CD14-positive monocyte (primary cell): ENCODE measurements at regions not wholly inside any gene's neighbourhood (a gene's known extent, or its start where the extent isn't known, plus 50 kb on each side); places are given as distances from the start of the nearest gene placed in this dataset.

ENCODE experiments used
- DNase-seq, 3 donors: peaks; one replicate each; pipeline ENCODE4 v3.0.0-alpha.2; 2011 to 2022
- H2AFZ ChIP-seq: 2 replicates; pipeline ENCODE4 v1.6.0; 2012; ENCODE audit warnings: mild to moderate bottlenecking, low read depth, low read length, inconsistent platforms; ENCODE audit not compliant: insufficient read depth, poor library complexity, severe bottlenecking
- H3K27ac ChIP-seq, 2 donors: 1 replicate in 1 of 2; 2 replicates in 1 of 2; pipeline ENCODE4 v1.5.1; 2012 to 2013; ENCODE audit warnings: low read length in 2 of 2, control low read depth in 1 of 2, inconsistent platforms in 1 of 2, low read depth in 1 of 2, mild to moderate bottlenecking in 1 of 2
- H3K27me3 ChIP-seq, 2 donors: one replicate each; pipeline versions ENCODE4 v1.6.0 to v1.6.1; 2011 to 2013; ENCODE audit warnings: low read length in 2 of 2; ENCODE audit not compliant: control insufficient read depth in 2 of 2, insufficient read depth in 2 of 2
- H3K36me3 ChIP-seq, 2 donors: replicated peaks in 1 of 2; 1 replicate in 1 of 2; 2 replicates in 1 of 2; pipeline versions ENCODE4 v1.5.1 to v1.6.1; 2012 to 2013; ENCODE audit warnings: low read length in 2 of 2, control low read depth in 1 of 2, inconsistent platforms in 1 of 2, mild to moderate bottlenecking in 1 of 2; ENCODE audit not compliant: insufficient read depth in 2 of 2, control insufficient read depth in 1 of 2
- H3K4me1 ChIP-seq, 2 donors: 1 replicate in 1 of 2; 2 replicates in 1 of 2; pipeline versions ENCODE4 v1.5.1 to v1.6.1; 2012 to 2013; ENCODE audit warnings: low read length in 2 of 2, control low read depth in 1 of 2, inconsistent platforms in 1 of 2, mild to moderate bottlenecking in 1 of 2, moderate library complexity in 1 of 2; ENCODE audit not compliant: insufficient read depth in 2 of 2, control insufficient read depth in 1 of 2
- H3K4me2 ChIP-seq: replicated peaks from 2 replicates; pipeline ENCODE3; 2012; ENCODE audit warnings: low read length, moderate library complexity, mild to moderate bottlenecking; ENCODE audit not compliant: poor library complexity, severe bottlenecking; ENCODE audit errors: extremely low read depth
- H3K4me3 ChIP-seq, 3 experiments: fragments of 200-600 bp in 1 of 3; sonication (generic) in 1 of 3; replicated peaks in 1 of 3; 1 replicate in 2 of 3; 2 replicates in 1 of 3; pipeline ENCODE4 v1.5.1; 2011 to 2013; ENCODE audit warnings: low read length in 3 of 3, mild to moderate bottlenecking in 3 of 3, control low read depth in 2 of 3, low read depth in 2 of 3, inconsistent platforms in 1 of 3, moderate library complexity in 1 of 3
- H3K79me2 ChIP-seq: 2 replicates; pipeline ENCODE4 v1.6.0; 2012; ENCODE audit warnings: mild to moderate bottlenecking, control low read depth, inconsistent platforms, low read length, moderate library complexity; ENCODE audit not compliant: insufficient read depth
- H3K9ac ChIP-seq: 2 replicates; pipeline ENCODE4 v1.6.0; 2017; ENCODE audit warnings: low read length, mild to moderate bottlenecking; ENCODE audit not compliant: insufficient read depth, poor library complexity, severe bottlenecking
- H3K9me3 ChIP-seq, 2 donors: replicated peaks in 1 of 2; 1 replicate in 1 of 2; 2 replicates in 1 of 2; pipeline versions ENCODE4 v1.5.1 to v1.6.1; 2012 to 2013; ENCODE audit warnings: low read length in 2 of 2, control low read depth in 1 of 2; ENCODE audit not compliant: control insufficient read depth in 1 of 2, insufficient read depth in 1 of 2
- H4K20me1 ChIP-seq: 2 replicates; pipeline ENCODE4 v1.6.0; 2012; ENCODE audit warnings: mild to moderate bottlenecking, low read length, control low read depth, moderate library complexity; ENCODE audit not compliant: insufficient read depth
- H3K27ac Mint-ChIP-seq, 7 donors: one replicate each; pipeline ENCODE4 v1.8.0; 2020; ENCODE audit warnings: mild to moderate bottlenecking in 7 of 7, mixed read lengths in 7 of 7, moderate library complexity in 6 of 7, inconsistent platforms in 2 of 7
- H3K27me3 Mint-ChIP-seq, 3 donors: one replicate each; pipeline ENCODE4 v1.8.0; 2021 to 2022; ENCODE audit warnings: low read depth in 3 of 3, mild to moderate bottlenecking in 3 of 3, mixed read lengths in 3 of 3, moderate library complexity in 3 of 3, inconsistent platforms in 1 of 3
- H3K36me3 Mint-ChIP-seq, 2 donors: one replicate each; pipeline ENCODE4 v1.8.0; 2020; ENCODE audit warnings: mixed read lengths in 2 of 2, inconsistent platforms in 1 of 2, mild to moderate bottlenecking in 1 of 2
- H3K4me1 Mint-ChIP-seq: one replicate; pipeline ENCODE4 v1.8.0; 2020; ENCODE audit warnings: mild to moderate bottlenecking, mixed read lengths
- H3K4me3 Mint-ChIP-seq, 2 donors: one replicate each; pipeline ENCODE4 v1.8.0; 2020; ENCODE audit warnings: mild to moderate bottlenecking in 2 of 2, mixed read lengths in 2 of 2, moderate library complexity in 1 of 2
- H3K9me3 Mint-ChIP-seq, 7 donors: one replicate each; pipeline ENCODE4 v1.8.0; 2020 to 2022; ENCODE audit warnings: mixed read lengths in 7 of 7, mild to moderate bottlenecking in 6 of 7, moderate library complexity in 6 of 7, inconsistent platforms in 2 of 7
- CTCF ChIP-seq: fragments of 200-600 bp; IDR thresholded peaks from one replicate; pipeline ENCODE4 v1.8.0; 2022; ENCODE audit warnings: antibody characterized with exemption, mild to moderate bottlenecking
- WGBS: methylation state at CpG from one replicate; pipeline ENCODE4 v1.1.5; 2013; ENCODE audit warnings: missing lambda C conversion rate; ENCODE audit not compliant: insufficient coverage; 5-methylcytosine and 5-hydroxymethylcytosine counted together
- intact Hi-C, 2 donors: fragments of 100-400 bp; cut with micrococcal nuclease; formaldehyde crosslinking; loops; one replicate each; pipeline versions ENCODE4 v1.15.0 to v1.15.1; 2023

- peaks cover 61% of the 10 kb centered on the region for H3K4me1 Mint-ChIP-seq
- H3K4me2 ChIP-seq = no peak overlapping the region
- peaks cover 0 to 3% (median 0%) of the 10 kb centered on the region in 7 donors for H3K9me3 Mint-ChIP-seq
- no peak overlapping the region for H3K4me3 ChIP-seq
- peaks cover 0 to 5% (median 0%) of the 10 kb centered on the region in 3 donors for H3K27me3 Mint-ChIP-seq
- intact Hi-C loops = loop anchor here in 1 of 2 donors (10.0 kb wide), 1 partner anchor 590 kb away; no protein-coding TSS in a partner anchor
- H4K20me1 ChIP-seq = no peaks in the 10 kb centered on the region
- no peak overlapping the region for H3K9ac ChIP-seq
- no peak for DNase-seq
- peaks cover 5 to 9% of the 10 kb centered on the region in 2 donors for H3K36me3 Mint-ChIP-seq
- H3K27ac Mint-ChIP-seq = peak overlapping the region in 2 of 7 donors; percentile 45 to 83
- no peaks in the 10 kb centered on the region for H3K36me3 ChIP-seq
- H3K79me2 ChIP-seq = no peaks in the 10 kb centered on the region
- 97% methylated on average over 3 of the region's 5 CpGs for WGBS
- H3K27me3 ChIP-seq = no peaks in the 10 kb centered on the region
- no peak overlapping the region for H3K27ac ChIP-seq
- H3K4me3 Mint-ChIP-seq = no peak overlapping the region
- no peaks in the 10 kb centered on the region for H3K9me3 ChIP-seq
- no peak overlapping the region for H2AFZ ChIP-seq
- H3K4me1 ChIP-seq = peaks cover 50 to 60% of the 10 kb centered on the region in 2 donors
- TF ChIP-seq CTCF = no peak
Measured at GRCh38 chr1:173414539-173415226, 62.5 kb upstream of the PRDX6 start.

DNA sequence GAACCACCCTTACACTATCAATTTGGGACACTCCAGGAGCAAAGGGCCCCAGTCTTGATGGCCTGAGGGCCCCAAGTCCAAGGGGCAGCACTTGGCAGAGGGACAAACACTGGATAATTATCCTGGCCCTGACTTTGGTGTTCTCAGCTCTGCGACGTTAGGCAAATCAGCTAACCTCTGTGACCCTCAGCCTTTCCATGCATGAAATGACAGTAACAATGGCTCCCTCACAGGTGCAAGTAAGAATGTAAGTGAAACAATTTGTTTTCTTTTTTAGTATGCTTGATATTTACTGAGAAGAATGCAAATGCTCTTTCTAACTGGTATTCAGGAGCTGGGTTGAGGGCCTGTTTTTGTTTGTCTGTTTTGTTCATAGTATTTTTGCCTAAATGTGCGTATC is 61.6 kb upstream of the PRDX6 start:
- H3K4me2 ChIP-seq = no peak overlapping the region
- intact Hi-C loops = loop anchor here in 1 of 2 donors (10.0 kb wide), 1 partner anchor 591 kb away; no protein-coding TSS in a partner anchor
- H3K9me3 ChIP-seq = no peaks in the 10 kb centered on the region
- TF ChIP-seq CTCF = no peak
- no peak overlapping the region for H2AFZ ChIP-seq
- no peak overlapping the region for H3K9ac ChIP-seq
- H3K79me2 ChIP-seq = no peaks in the 10 kb centered on the region
- Mint-ChIP-seq H3K4me1 (peaks cover 59% of the 10 kb centered on the region), H3K36me3 (peaks cover 2 to 12% of the 10 kb centered on the region in 2 donors), H3K4me3 (no peak overlapping the region), H3K9me3 (peaks cover 0 to 3% (median 0%) of the 10 kb centered on the region in 7 donors), H3K27me3 (peaks cover 0 to 5% (median 0%) of the 10 kb centered on the region in 3 donors), H3K27ac (peak overlapping the region in 1 of 7 donors; percentile 57)
- WGBS = 93% methylated on average over 3 of the region's 3 CpGs
- no peaks in the 10 kb centered on the region for H3K27me3 ChIP-seq
- H3K36me3 ChIP-seq = no peaks in the 10 kb centered on the region
- H3K4me1 ChIP-seq = peaks cover 46 to 58% of the 10 kb centered on the region in 2 donors
- no peak overlapping the region for H3K4me3 ChIP-seq
- no peaks in the 10 kb centered on the region for H4K20me1 ChIP-seq
- DNase-seq = no peak
- no peak overlapping the region for H3K27ac ChIP-seq
